HCT116 (cell line): ENCODE measurements at regions not wholly inside any gene's neighbourhood (a gene's known extent, or its start where the extent isn't known, plus 50 kb on each side); places are given as distances from the start of the nearest gene placed in this dataset.

Experiments
- ATAC-seq: fragments of 200-7000 bp; cut with Tn5 transposase; 2 replicates; pipeline ENCODE4 v1.9.1; 2020; ENCODE audit warnings: mild to moderate bottlenecking, moderate library complexity
- BruUV-seq: library from RNA; stranded (reverse); fragments of 400-500 nt; replicated peaks from 2 replicates; lab custom pipeline; 2021; lab: Mats Ljungman, UMichigan
- CTCF ChIA-PET: fragments of 300-600 bp; sonication (Branson Sonifier 250); formaldehyde crosslinking; loops from one replicate; lab custom pipeline; 2021; ENCODE audit warnings: antibody characterized with exemption; lab: Charles Lee
- POLR2A ChIA-PET: fragments of 300-600, 350-600 bp; sonication (Branson Sonifier 250); formaldehyde crosslinking; loops from one replicate; lab custom pipeline; 2021; ENCODE audit warnings: antibody characterized with exemption; lab: Charles Lee
- RAD21 ChIA-PET, 2 experiments: fragments of 300-600 bp; sonication (Branson Sonifier 250); formaldehyde crosslinking; loops; one replicate each; lab custom pipeline; 2023; ENCODE audit warnings: low total read pairs in 2 of 2; ENCODE audit not compliant: uncharacterized antibody in 2 of 2, unreplicated experiment in 2 of 2, low non-redundant PET in 1 of 2; lab: Charles Lee
- DNase-seq: peaks from one replicate; pipeline ENCODE4 v3.0.0-alpha.2; 2010; ENCODE audit warnings: low read depth, low spot score
- H2AFZ ChIP-seq: fragments of 200-600 bp; shearing (Covaris generic), sonication (generic); 2 replicates; pipeline ENCODE4 v1.6.1; 2017; ENCODE audit warnings: low read depth, mixed run types, mixed read lengths, antibody characterized with exemption, low read length; ENCODE audit not compliant: poor library complexity, severe bottlenecking
- H3K27ac ChIP-seq: 2 replicates; pipeline ENCODE4 v1.5.1; 2012; ENCODE audit warnings: low read depth, low read length
- H3K27me3 ChIP-seq: fragments of 200-600 bp; sonication (generic); 2 replicates; pipeline ENCODE4 v1.6.1; 2016; ENCODE audit warnings: mixed run types, low read length, mixed read lengths; ENCODE audit not compliant: insufficient read depth
- H3K36me3 ChIP-seq, 2 experiments: fragments of 200-500 bp in 1 of 2; fragments of 200-600 bp in 1 of 2; sonication (Bioruptor generic) in 1 of 2; sonication (generic) in 1 of 2; 2 replicates each; pipeline versions ENCODE4 v1.5.1 to v1.6.1; 2014 to 2016; ENCODE audit warnings: low read length in 2 of 2, inconsistent platforms in 1 of 2, mixed read lengths in 1 of 2, mixed run types in 1 of 2; ENCODE audit not compliant: insufficient read depth in 2 of 2, control insufficient read depth in 1 of 2
- H3K4me1 ChIP-seq, 2 experiments: fragments of 200-600 bp in 1 of 2; sonication (generic) in 1 of 2; 2 replicates each; pipeline versions ENCODE4 v1.5.1 to v1.6.1; 2012 to 2017; ENCODE audit warnings: low read length in 2 of 2, inconsistent platforms in 1 of 2, mild to moderate bottlenecking in 1 of 2, mixed read lengths in 1 of 2, mixed run types in 1 of 2, moderate library complexity in 1 of 2; ENCODE audit not compliant: insufficient read depth in 2 of 2, control insufficient read depth in 1 of 2
- H3K4me2 ChIP-seq: fragments of 200-600 bp; sonication (generic); 2 replicates; pipeline ENCODE4 v1.6.1; 2017; ENCODE audit warnings: mixed run types, low read length, mixed read lengths
- H3K4me3 ChIP-seq, 2 experiments: fragments of 200-600 bp in 1 of 2; sonication (generic) in 1 of 2; replicated peaks in 1 of 2; 2 replicates each; pipeline ENCODE4 v1.5.1; 2011 to 2016; ENCODE audit warnings: low read length in 2 of 2, control low read depth in 1 of 2, low read depth in 1 of 2, mild to moderate bottlenecking in 1 of 2, mixed read lengths in 1 of 2, mixed run types in 1 of 2
- H3K79me2 ChIP-seq: fragments of 200-600 bp; sonication (generic); 2 replicates; pipeline ENCODE4 v1.6.1; 2017; ENCODE audit warnings: mild to moderate bottlenecking, mixed run types, low read length, moderate library complexity, mixed read lengths; ENCODE audit not compliant: insufficient read depth
- H3K9ac ChIP-seq: fragments of 200-600 bp; sonication (generic); 2 replicates; pipeline ENCODE4 v1.6.1; 2016; ENCODE audit warnings: low read length, mixed read lengths
- H3K9me2 ChIP-seq: fragments of 200-600 bp; sonication (generic), shearing (Covaris generic); 2 replicates; pipeline ENCODE4 v1.6.1; 2017; ENCODE audit warnings: mixed run types, mild to moderate bottlenecking, moderate library complexity; ENCODE audit not compliant: insufficient read depth
- H3K9me3 ChIP-seq, 2 experiments: fragments of 200-500 bp in 1 of 2; fragments of 200-600 bp in 1 of 2; sonication (Bioruptor generic) in 1 of 2; sonication (generic) in 1 of 2; 2 replicates each; pipeline ENCODE4 v1.6.1; 2014 to 2017; ENCODE audit warnings: low read length in 2 of 2, mixed read lengths in 2 of 2, inconsistent platforms in 1 of 2, low read depth in 1 of 2, mild to moderate bottlenecking in 1 of 2, mixed run types in 1 of 2, moderate library complexity in 1 of 2; ENCODE audit not compliant: control insufficient read depth in 1 of 2, insufficient read depth in 1 of 2
- H4K20me1 ChIP-seq: fragments of 200-600 bp; sonication (generic), shearing (Covaris generic); 2 replicates; pipeline ENCODE4 v1.6.1; 2017; ENCODE audit warnings: mixed run types, mild to moderate bottlenecking, moderate library complexity; ENCODE audit not compliant: insufficient read depth
- CBX3 ChIP-seq: IDR thresholded peaks from 2 replicates; pipeline ENCODE4 v1.6.1; 2012; ENCODE audit warnings: low read depth
- CEBPB ChIP-seq: IDR thresholded peaks from 2 replicates; pipeline ENCODE4 v1.6.1; 2012; ENCODE audit warnings: low read depth
- EGR1 ChIP-seq: IDR thresholded peaks from 2 replicates; pipeline ENCODE4 v1.6.1; 2012; ENCODE audit warnings: low read depth
- EZH2 ChIP-seq: fragments of 200-600 bp; sonication (generic); IDR thresholded peaks from 2 replicates; pipeline ENCODE4 v1.6.1; 2017; ENCODE audit warnings: antibody characterized with exemption, mixed run types
- EZH2phosphoT487 ChIP-seq: fragments of 200-600 bp; IDR thresholded peaks from 2 replicates; pipeline ENCODE4 v1.6.1; 2018; ENCODE audit warnings: antibody characterized with exemption, borderline replicate concordance
- FOSL1 ChIP-seq: IDR thresholded peaks from 2 replicates; pipeline ENCODE4 v1.6.1; 2012; ENCODE audit warnings: low read depth
- POLR2AphosphoS5 ChIP-seq: IDR thresholded peaks from 2 replicates; pipeline ENCODE4 v1.6.1; 2011; ENCODE audit warnings: mild to moderate bottlenecking, low read depth, low read length, moderate library complexity
- RAD21 ChIP-seq: IDR thresholded peaks from 2 replicates; pipeline ENCODE4 v1.6.1; 2012; ENCODE audit warnings: low read depth, mild to moderate bottlenecking
- SRF ChIP-seq: IDR thresholded peaks from 2 replicates; pipeline ENCODE4 v1.6.1; 2012; ENCODE audit warnings: low read depth
- TCF7L2 ChIP-seq: IDR thresholded peaks from 2 replicates; pipeline ENCODE4 v1.7.0; 2011; ENCODE audit warnings: borderline replicate concordance, inconsistent platforms; ENCODE audit not compliant: insufficient read depth, insufficient read length; ENCODE audit errors: extremely low read depth
- YY1 ChIP-seq: IDR thresholded peaks from 2 replicates; pipeline ENCODE4 v1.6.1; 2011; ENCODE audit warnings: low read length, low read depth, moderate library complexity, mild to moderate bottlenecking; ENCODE audit not compliant: insufficient replicate concordance; ENCODE audit errors: extremely low read depth
- ZBTB33 ChIP-seq: IDR thresholded peaks from 2 replicates; pipeline ENCODE4 v1.6.1; 2011; ENCODE audit warnings: mild to moderate bottlenecking, low read length, moderate library complexity; ENCODE audit not compliant: insufficient replicate concordance; ENCODE audit errors: extremely low read depth
- ZFX ChIP-seq: fragments of 450-650 bp; IDR thresholded peaks from 2 replicates; pipeline ENCODE4 v1.6.1; 2017
- ZNF274 ChIP-seq: fragments of 200-500 bp; sonication (Bioruptor generic); IDR thresholded peaks from 2 replicates; pipeline ENCODE4 v1.6.1; 2014; ENCODE audit warnings: mild to moderate bottlenecking, low read depth, low read length, inconsistent platforms
- intact Hi-C: fragments of 100-400 bp; cut with micrococcal nuclease; formaldehyde crosslinking; loops from 2 replicates; pipeline ENCODE4 v1.10.0; 2022
- TF ChIP-seq, protein P1 (sequence below), 3 experiments: fragments of 200-600 bp in 1 of 3; sonication (generic) in 1 of 3; IDR thresholded peaks in 2 of 3; conservative IDR thresholded peaks in 1 of 3; 2 replicates each; pipeline ENCODE4 v1.5.1; 2012 to 2017; ENCODE audit warnings: low read depth in 2 of 3, low read length in 2 of 3, antibody characterized with exemption in 1 of 3, borderline replicate concordance in 1 of 3, control low read depth in 1 of 3, mild to moderate bottlenecking in 1 of 3, mixed read lengths in 1 of 3, mixed run types in 1 of 3, moderate library complexity in 1 of 3; ENCODE audit not compliant: insufficient read depth in 1 of 3
- TF ChIP-seq, protein P2 (sequence below): IDR thresholded peaks from 2 replicates; pipeline ENCODE4 v1.6.1; 2012

DNA sequence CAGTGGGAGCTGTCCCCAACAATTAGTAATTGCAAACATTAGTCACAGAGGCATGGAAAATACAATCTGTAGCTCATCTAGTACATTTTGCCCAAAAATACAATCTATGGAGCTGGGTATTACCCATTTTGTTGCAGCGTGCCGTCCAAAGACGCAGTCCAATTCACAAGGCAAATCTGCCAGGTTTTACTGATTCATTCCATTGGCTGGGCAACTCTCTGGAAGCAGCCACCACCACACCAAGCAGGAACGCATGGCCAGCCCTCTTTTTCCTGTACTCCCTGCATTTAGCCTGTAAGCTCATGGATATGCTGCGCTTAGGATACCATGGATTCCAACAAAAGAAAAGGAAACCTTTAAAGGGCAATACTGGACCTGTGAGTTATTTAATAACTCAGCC lies 60.5 kb upstream of the ARRDC4 start:
- no TSS peak for BruUV-seq
- no peaks in the 10 kb centered on the region for H3K9me3 ChIP-seq
- H3K4me2 ChIP-seq = no peak overlapping the region
- H2AFZ ChIP-seq = no peak overlapping the region
- no peak for DNase-seq
- peaks cover 7% of the 10 kb centered on the region; the same call in 1 of the 2 replicates for H3K27me3 ChIP-seq
- POLR2A ChIA-PET = interaction anchor here (1.2 kb wide), 1 partner anchor 24 kb away, joined by 3 read pairs; no protein-coding TSS in a partner anchor
- no peaks in the 10 kb centered on the region for H4K20me1 ChIP-seq
- no peak overlapping the region for H3K9ac ChIP-seq
- ATAC-seq = no peak
- RAD21 ChIA-PET = no interaction called here
- no peaks in the 10 kb centered on the region for H3K79me2 ChIP-seq
- no peak for TF ChIP-seq RAD21
- H3K36me3 ChIP-seq = no peaks in the 10 kb centered on the region
- H3K9me2 ChIP-seq = no peaks in the 10 kb centered on the region
- peaks cover 0 to 3% of the 10 kb centered on the region in 2 experiments; a peak in 2 of 4 replicates for H3K4me1 ChIP-seq
- H3K27ac ChIP-seq = no peak overlapping the region
- CTCF ChIA-PET = interaction anchor here (0.6 to 1.9 kb wide), 3 partner anchors 24 to 395 kb away, joined by 6 to 24 read pairs (median 7); no protein-coding TSS in a partner anchor
- intact Hi-C loops = no loop called here
- H3K4me3 ChIP-seq = no peak overlapping the region

DNA sequence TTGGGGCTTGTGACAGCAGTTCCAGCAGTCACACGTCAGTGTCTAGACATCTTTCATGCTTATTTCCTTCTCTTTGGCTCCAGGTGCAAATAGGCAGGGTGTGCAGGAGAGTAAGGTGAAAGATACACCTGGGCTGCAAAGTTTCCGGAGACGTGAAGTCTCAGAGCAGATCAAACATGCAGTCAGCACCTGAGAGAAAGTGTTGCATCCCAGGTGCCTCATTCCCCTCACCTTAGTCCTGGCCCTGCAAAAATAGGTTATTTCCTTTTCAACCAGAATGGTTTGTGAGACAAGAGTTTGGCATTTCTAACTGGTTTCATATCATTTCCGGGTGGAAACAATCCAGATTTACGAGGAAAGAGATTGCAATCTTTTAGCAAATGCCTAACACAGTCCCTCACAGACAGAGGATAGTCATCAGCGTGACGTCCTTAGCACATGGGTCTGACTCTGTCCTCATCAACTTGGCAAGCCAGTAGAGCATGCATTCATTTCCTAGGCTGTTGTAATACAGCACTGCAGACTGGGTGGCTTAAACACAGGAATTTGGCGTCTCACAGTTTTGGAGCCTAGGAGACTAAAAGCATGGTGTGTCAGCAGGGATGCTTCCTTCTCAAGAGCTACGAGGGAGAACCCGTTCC lies 58.2 kb upstream of the ARRDC4 start:
- ChIA-PET RAD21 (no interaction called here), POLR2A (no interaction called here), CTCF (no interaction called here)
- Histone ChIP-seq H3K36me3 (no peaks in the 10 kb centered on the region), H2AFZ (no peak overlapping the region), H3K9me3 (no peaks in the 10 kb centered on the region), H4K20me1 (no peaks in the 10 kb centered on the region), H3K27ac (no peak overlapping the region), H3K79me2 (no peaks in the 10 kb centered on the region), H3K4me2 (no peak overlapping the region), H3K4me1 (peaks cover 0 to 3% of the 10 kb centered on the region in 2 experiments; a peak in 2 of 4 replicates), H3K4me3 (no peak overlapping the region), H3K9me2 (no peaks in the 10 kb centered on the region), H3K27me3 (peaks cover 7% of the 10 kb centered on the region), H3K9ac (no peak overlapping the region)
- TF ChIP-seq ZNF274 = no peak
- no peak for TF ChIP-seq FOSL1
- no peak for TF ChIP-seq YY1
- TF ChIP-seq CEBPB = no peak
- TF ChIP-seq EZH2phosphoT487 = no peak
- TF ChIP-seq, protein P1, sequence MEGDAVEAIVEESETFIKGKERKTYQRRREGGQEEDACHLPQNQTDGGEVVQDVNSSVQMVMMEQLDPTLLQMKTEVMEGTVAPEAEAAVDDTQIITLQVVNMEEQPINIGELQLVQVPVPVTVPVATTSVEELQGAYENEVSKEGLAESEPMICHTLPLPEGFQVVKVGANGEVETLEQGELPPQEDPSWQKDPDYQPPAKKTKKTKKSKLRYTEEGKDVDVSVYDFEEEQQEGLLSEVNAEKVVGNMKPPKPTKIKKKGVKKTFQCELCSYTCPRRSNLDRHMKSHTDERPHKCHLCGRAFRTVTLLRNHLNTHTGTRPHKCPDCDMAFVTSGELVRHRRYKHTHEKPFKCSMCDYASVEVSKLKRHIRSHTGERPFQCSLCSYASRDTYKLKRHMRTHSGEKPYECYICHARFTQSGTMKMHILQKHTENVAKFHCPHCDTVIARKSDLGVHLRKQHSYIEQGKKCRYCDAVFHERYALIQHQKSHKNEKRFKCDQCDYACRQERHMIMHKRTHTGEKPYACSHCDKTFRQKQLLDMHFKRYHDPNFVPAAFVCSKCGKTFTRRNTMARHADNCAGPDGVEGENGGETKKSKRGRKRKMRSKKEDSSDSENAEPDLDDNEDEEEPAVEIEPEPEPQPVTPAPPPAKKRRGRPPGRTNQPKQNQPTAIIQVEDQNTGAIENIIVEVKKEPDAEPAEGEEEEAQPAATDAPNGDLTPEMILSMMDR (IDR thresholded peaks at IDR 0.05 in 2 of 3, conservative IDR thresholded peaks at IDR 0.05 in 1 of 3; ENCODE audit: borderline replicate concordance in 1 of 3, insufficient read depth in 1 of 3, low read depth in 2 of 3, low read length in 2 of 3) = no peak
- no peak for TF ChIP-seq EGR1
- no peak for TF ChIP-seq TCF7L2
- TF ChIP-seq POLR2AphosphoS5 = no peak
- TF ChIP-seq, protein P2, sequence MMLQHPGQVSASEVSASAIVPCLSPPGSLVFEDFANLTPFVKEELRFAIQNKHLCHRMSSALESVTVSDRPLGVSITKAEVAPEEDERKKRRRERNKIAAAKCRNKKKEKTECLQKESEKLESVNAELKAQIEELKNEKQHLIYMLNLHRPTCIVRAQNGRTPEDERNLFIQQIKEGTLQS = no peak
- TF ChIP-seq ZFX = no peak
- no peak for TF ChIP-seq ZBTB33
- no peak for TF ChIP-seq CBX3
- no peak for TF ChIP-seq SRF
- TF ChIP-seq EZH2 = no peak
- intact Hi-C loops = no loop called here
- DNase-seq = no peak
- no peak for ATAC-seq
- no TSS peak for BruUV-seq
